HepG2 (cell line): ENCODE measurements at regions not wholly inside any gene's neighbourhood (a gene's known extent, or its start where the extent isn't known, plus 50 kb on each side); places are given as distances from the start of the nearest gene placed in this dataset.

Source experiments
- ATAC-seq: fragments of 200-7000 bp; cut with Tn5 transposase; 3 replicates; pipeline ENCODE4 v1.9.1; 2020; ENCODE audit warnings: mild to moderate bottlenecking, moderate library complexity
- BruUV-seq: library from RNA; stranded (reverse); fragments of 400-500 nt; replicated peaks from 2 replicates; lab custom pipeline; 2021; lab: Mats Ljungman, UMichigan
- CTCF ChIA-PET: fragments of 300-600 bp; formaldehyde crosslinking; extraction: SDS; loops from one replicate; lab custom pipeline; 2021; ENCODE audit warnings: low total read pairs, inconsistent platforms, low intra/inter-chr PET ratio; lab: Yijun Ruan, JAX
- POLR2A ChIA-PET: fragments of 350-600 bp; sonication (Branson Sonifier 250); formaldehyde crosslinking; loops from one replicate; lab custom pipeline; 2020; ENCODE audit warnings: antibody characterized with exemption, inconsistent platforms; lab: Yijun Ruan, JAX
- DNase-seq: peaks from one replicate; pipeline ENCODE4 v3.0.0-alpha.2; 2015; ENCODE audit warnings: low spot score
- FAIRE-seq: peaks from 3 replicates; lab custom pipeline; 2011; peaks lifted over from hg19 to GRCh38; lab: Jason Lieb, UNC
- H2AFZ ChIP-seq: one replicate; pipeline ENCODE4 v1.6.1; 2011; ENCODE audit warnings: low read length, inconsistent platforms
- H3K27ac ChIP-seq: fragments of 300-600 bp; 3 replicates; pipeline ENCODE4 v1.8.0; 2011; ENCODE audit warnings: mixed run types, mild to moderate bottlenecking, mixed read lengths, low read length, inconsistent platforms; ENCODE audit not compliant: insufficient read depth; ENCODE audit errors: extremely low read length
- H3K27me3 ChIP-seq, 2 experiments: fragments of 200-600 bp in 1 of 2; 2 replicates in 1 of 2; 3 replicates in 1 of 2; pipeline versions ENCODE4 v1.6.0 to v1.8.0; 2011; ENCODE audit warnings: low read length in 2 of 2, mild to moderate bottlenecking in 2 of 2, moderate library complexity in 2 of 2, inconsistent platforms in 1 of 2; ENCODE audit not compliant: insufficient read depth in 2 of 2, control insufficient read depth in 1 of 2
- H3K36me3 ChIP-seq, 2 experiments: fragments of 200-600 bp in 1 of 2; replicated peaks in 1 of 2; 2 replicates in 1 of 2; 3 replicates in 1 of 2; pipeline versions ENCODE4 v1.5.1 to v1.8.0; 2011; ENCODE audit warnings: low read length in 2 of 2, inconsistent platforms in 1 of 2; ENCODE audit not compliant: insufficient read depth in 2 of 2, control insufficient read depth in 1 of 2
- H3K4me1 ChIP-seq: 2 replicates; pipeline ENCODE4 v1.5.1; 2012; ENCODE audit warnings: low read length, inconsistent platforms; ENCODE audit not compliant: insufficient read depth
- H3K4me2 ChIP-seq: 2 replicates; pipeline ENCODE4 v1.6.0; 2011; ENCODE audit warnings: low read depth, low read length, inconsistent platforms
- H3K4me3 ChIP-seq, 3 experiments: fragments of 200-600 bp in 1 of 3; sonication (generic), shearing (Covaris generic) in 1 of 3; replicated peaks in 1 of 3; 2 replicates each; pipeline ENCODE4 v1.5.1; 2011 to 2016; ENCODE audit warnings: low read length in 3 of 3, inconsistent platforms in 2 of 3, low read depth in 2 of 3, mild to moderate bottlenecking in 2 of 3, control low read depth in 1 of 3, mixed read lengths in 1 of 3; ENCODE audit not compliant: insufficient read depth in 1 of 3
- H3K79me2 ChIP-seq: one replicate; pipeline ENCODE4 v1.6.1; 2011; ENCODE audit warnings: low read length, inconsistent platforms; ENCODE audit not compliant: insufficient read depth
- H3K9ac ChIP-seq: 2 replicates; pipeline ENCODE4 v1.6.0; 2011; ENCODE audit warnings: mild to moderate bottlenecking, low read depth, low read length, inconsistent platforms; ENCODE audit not compliant: insufficient read depth
- H3K9me3 ChIP-seq: 2 replicates; pipeline ENCODE4 v1.5.1; 2012; ENCODE audit warnings: mild to moderate bottlenecking, low read length
- H4K20me1 ChIP-seq: 2 replicates; pipeline ENCODE4 v1.6.0; 2011; ENCODE audit warnings: inconsistent platforms, mild to moderate bottlenecking, low read length, moderate library complexity; ENCODE audit not compliant: insufficient read depth
- ATF1 ChIP-seq: IDR thresholded peaks from 2 replicates; pipeline ENCODE4 v1.6.1; 2016; ENCODE audit warnings: mild to moderate bottlenecking, control low read depth
- DMTF1 ChIP-seq: sonication (generic); formaldehyde crosslinking; IDR thresholded peaks from 2 replicates; pipeline ENCODE4 v1.4.0; 2020; ENCODE audit warnings: mild to moderate bottlenecking, missing genetic modification reagents
- FOXO1 ChIP-seq: sonication (generic); formaldehyde crosslinking; IDR thresholded peaks from 2 replicates; pipeline ENCODE4 v1.4.0; 2020; ENCODE audit warnings: missing genetic modification reagents
- TEAD2 ChIP-seq: sonication (generic); formaldehyde crosslinking; IDR thresholded peaks from 2 replicates; pipeline ENCODE4 v1.9.0; 2021; ENCODE audit warnings: missing genetic modification reagents
- ZGPAT ChIP-seq: IDR thresholded peaks from 2 replicates; pipeline ENCODE4 v1.6.1; 2016; ENCODE audit warnings: mild to moderate bottlenecking
- ZNF224 ChIP-seq: sonication (generic); formaldehyde crosslinking; IDR thresholded peaks from 2 replicates; pipeline ENCODE4 v1.5.0; 2020; ENCODE audit warnings: mild to moderate bottlenecking, missing genetic modification reagents
- ZNF672 ChIP-seq: sonication (generic); formaldehyde crosslinking; IDR thresholded peaks from 2 replicates; pipeline ENCODE4 v1.8.1; 2022; ENCODE audit warnings: missing genetic modification reagents
- ZNF737 ChIP-seq: sonication (generic); formaldehyde crosslinking; IDR thresholded peaks from 2 replicates; pipeline ENCODE4 v1.5.0; 2020; ENCODE audit warnings: missing genetic modification reagents, mild to moderate bottlenecking, borderline replicate concordance
- WGBS: methylation state at CpG from one replicate; pipeline ENCODE4 v1.1.6; 2017; ENCODE audit warnings: low lambda C conversion rate; 5-methylcytosine and 5-hydroxymethylcytosine counted together
- in situ Hi-C: cut with HindIII; loops from 2 replicates; pipeline ENCODE4 v1.10.0; 2017; ENCODE audit warnings: low pct_unique_long_range_greater_than_20kb; ENCODE audit not compliant: extremely low pct_ligation_motif_present
- intact Hi-C: fragments of 100-400 bp; cut with micrococcal nuclease; formaldehyde crosslinking; loops from one replicate; pipeline ENCODE4 v1.10.0; 2022; ENCODE audit not compliant: unreplicated experiment
- TF ChIP-seq, protein P1 (sequence below): IDR thresholded peaks from 2 replicates; pipeline ENCODE4 v1.6.1; 2018; ENCODE audit warnings: missing genetic modification reagents
- TF ChIP-seq, protein P2 (sequence below): IDR thresholded peaks from 2 replicates; pipeline ENCODE4 v1.6.1; 2018; ENCODE audit warnings: missing genetic modification reagents, mild to moderate bottlenecking, missing compliant biosample characterization

DNA sequence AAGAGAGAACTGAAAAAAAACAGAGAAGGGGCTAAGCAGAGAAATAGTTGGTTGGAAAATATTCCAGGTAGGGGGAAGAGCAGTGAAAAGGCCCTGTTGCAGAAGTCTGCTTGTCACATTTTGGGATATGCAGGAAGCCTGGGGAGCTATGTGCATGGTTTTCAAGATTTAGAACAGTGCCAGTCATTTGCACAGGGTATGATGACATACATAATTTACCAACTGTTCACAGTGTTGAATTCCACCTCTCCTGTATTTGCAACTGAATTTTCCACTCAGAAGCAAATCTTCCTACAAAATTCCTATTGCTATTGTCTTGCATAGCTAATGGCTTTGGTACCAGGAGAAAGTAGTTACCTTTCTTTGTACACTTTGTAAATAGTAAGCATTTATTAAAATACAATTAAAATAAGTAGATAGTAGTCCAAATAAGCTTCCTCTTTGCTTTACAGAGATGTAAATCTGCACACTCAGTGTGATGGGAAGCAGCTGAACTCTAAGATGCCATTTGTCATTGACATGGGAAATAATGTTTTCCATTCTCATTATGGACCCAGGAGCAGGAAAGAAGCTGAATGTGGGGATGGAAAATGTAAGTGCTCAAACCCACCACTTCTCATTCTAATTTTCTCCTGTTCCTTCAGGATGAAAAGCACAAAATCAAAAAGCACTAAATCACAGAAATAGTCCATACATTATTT lies 177.4 kb downstream of the BTG1 start:
- Histone ChIP-seq H3K4me2 (no peak overlapping the region), H3K4me1 (no peaks in the 10 kb centered on the region), H3K9me3 (no peaks in the 10 kb centered on the region), H3K27ac (no peak overlapping the region), H3K4me3 (no peak overlapping the region), H3K27me3 (no peaks in the 10 kb centered on the region), H3K36me3 (no peaks in the 10 kb centered on the region), H3K9ac (no peak overlapping the region), H2AFZ (no peak overlapping the region), H3K79me2 (no peaks in the 10 kb centered on the region), H4K20me1 (no peaks in the 10 kb centered on the region)
- intact Hi-C loops: no loop called here
- TF ChIP-seq, protein P1, sequence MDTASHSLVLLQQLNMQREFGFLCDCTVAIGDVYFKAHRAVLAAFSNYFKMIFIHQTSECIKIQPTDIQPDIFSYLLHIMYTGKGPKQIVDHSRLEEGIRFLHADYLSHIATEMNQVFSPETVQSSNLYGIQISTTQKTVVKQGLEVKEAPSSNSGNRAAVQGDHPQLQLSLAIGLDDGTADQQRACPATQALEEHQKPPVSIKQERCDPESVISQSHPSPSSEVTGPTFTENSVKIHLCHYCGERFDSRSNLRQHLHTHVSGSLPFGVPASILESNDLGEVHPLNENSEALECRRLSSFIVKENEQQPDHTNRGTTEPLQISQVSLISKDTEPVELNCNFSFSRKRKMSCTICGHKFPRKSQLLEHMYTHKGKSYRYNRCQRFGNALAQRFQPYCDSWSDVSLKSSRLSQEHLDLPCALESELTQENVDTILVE (CRISPR knock-in tag): no peak
- TF ChIP-seq TEAD2: no peak
- TF ChIP-seq ZNF672: no peak
- TF ChIP-seq ZNF737 (CRISPR knock-in tag): no peak
- TF ChIP-seq ZNF224 (CRISPR knock-in tag): no peak
- in situ Hi-C loops: no loop called here
- ChIA-PET POLR2A (no interaction called here), CTCF (no interaction called here)
- no TSS peak for BruUV-seq
- ATAC-seq: no peak
- no peak for DNase-seq
- FAIRE-seq: no peak

GRCh38 chr12:91967590-91967989 lies 178.1 kb downstream of the BTG1 start:
- Histone ChIP-seq H3K79me2 (no peaks in the 10 kb centered on the region), H4K20me1 (no peaks in the 10 kb centered on the region), H3K9me3 (no peaks in the 10 kb centered on the region), H3K4me2 (no peak overlapping the region), H3K27ac (no peak overlapping the region), H3K4me3 (no peak overlapping the region), H3K27me3 (no peaks in the 10 kb centered on the region), H3K4me1 (no peaks in the 10 kb centered on the region), H3K9ac (no peak overlapping the region), H3K36me3 (no peaks in the 10 kb centered on the region), H2AFZ (no peak overlapping the region)
- ATAC-seq (no peak), FAIRE-seq (no peak), DNase-seq (no peak)
- BruUV-seq: no TSS peak
- intact Hi-C loops: no loop called here
- CTCF ChIA-PET: no interaction called here
- POLR2A ChIA-PET: no interaction called here
- WGBS: 13% methylated on average over 1 of the region's 1 CpG
- in situ Hi-C loops: no loop called here
- no peak for TF ChIP-seq DMTF1 (CRISPR knock-in tag)
- TF ChIP-seq ZGPAT (CRISPR knock-in tag): no peak
- no peak for TF ChIP-seq ATF1
- TF ChIP-seq, protein P2, sequence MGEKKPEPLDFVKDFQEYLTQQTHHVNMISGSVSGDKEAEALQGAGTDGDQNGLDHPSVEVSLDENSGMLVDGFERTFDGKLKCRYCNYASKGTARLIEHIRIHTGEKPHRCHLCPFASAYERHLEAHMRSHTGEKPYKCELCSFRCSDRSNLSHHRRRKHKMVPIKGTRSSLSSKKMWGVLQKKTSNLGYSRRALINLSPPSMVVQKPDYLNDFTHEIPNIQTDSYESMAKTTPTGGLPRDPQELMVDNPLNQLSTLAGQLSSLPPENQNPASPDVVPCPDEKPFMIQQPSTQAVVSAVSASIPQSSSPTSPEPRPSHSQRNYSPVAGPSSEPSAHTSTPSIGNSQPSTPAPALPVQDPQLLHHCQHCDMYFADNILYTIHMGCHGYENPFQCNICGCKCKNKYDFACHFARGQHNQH (CRISPR knock-in tag): no peak
- TF ChIP-seq FOXO1 (CRISPR knock-in tag): no peak
